H9 (cell line): ENCODE measurements at regions not wholly inside any gene's neighbourhood (a gene's known extent, or its start where the extent isn't known, plus 50 kb on each side); places are given as distances from the start of the nearest gene placed in this dataset.

Experiments
- DNase-seq: peaks from one replicate; pipeline ENCODE4 v3.0.0-alpha.2; 2017
- H2AFZ ChIP-seq: one replicate; pipeline ENCODE4 v1.6.1; 2013; ENCODE audit warnings: mild to moderate bottlenecking, low read length, control low read depth, moderate library complexity
- H2AK5ac ChIP-seq: 2 replicates; pipeline ENCODE4 v1.6.1; 2013; ENCODE audit warnings: low read length, control low read depth, mixed read lengths; ENCODE audit not compliant: insufficient read length
- H2BK120ac ChIP-seq: one replicate; pipeline ENCODE4 v1.6.1; 2013; ENCODE audit warnings: low read depth, mild to moderate bottlenecking, low read length, control low read depth, inconsistent platforms; ENCODE audit not compliant: poor library complexity, severe bottlenecking
- H2BK12ac ChIP-seq: 2 replicates; pipeline ENCODE4 v1.6.1; 2013; ENCODE audit warnings: low read length, control low read depth, mixed read lengths, low read depth; ENCODE audit not compliant: insufficient read length
- H2BK15ac ChIP-seq: 2 replicates; pipeline ENCODE4 v1.6.1; 2013; ENCODE audit warnings: low read depth, low read length, control low read depth
- H2BK20ac ChIP-seq: one replicate; pipeline ENCODE4 v1.6.1; 2013; ENCODE audit warnings: low read depth, mild to moderate bottlenecking, low read length, control low read depth, inconsistent platforms; ENCODE audit not compliant: poor library complexity, severe bottlenecking
- H2BK5ac ChIP-seq: 2 replicates; pipeline ENCODE4 v1.6.1; 2013; ENCODE audit warnings: low read length, control low read depth, mixed read lengths; ENCODE audit not compliant: insufficient read length
- H3K14ac ChIP-seq: 2 replicates; pipeline ENCODE4 v1.6.1; 2013; ENCODE audit warnings: low read length, control low read depth; ENCODE audit not compliant: insufficient read depth
- H3K18ac ChIP-seq: 2 replicates; pipeline ENCODE4 v1.6.1; 2013; ENCODE audit warnings: low read depth, mild to moderate bottlenecking, mixed read lengths, low read length, control low read depth; ENCODE audit not compliant: insufficient read length
- H3K23ac ChIP-seq: 2 replicates; pipeline ENCODE4 v1.6.1; 2013; ENCODE audit warnings: low read length, control low read depth, mixed read lengths, low read depth; ENCODE audit not compliant: insufficient read length
- H3K23me2 ChIP-seq: 2 replicates; pipeline ENCODE4 v1.6.1; 2013; ENCODE audit warnings: low read depth, mild to moderate bottlenecking, mixed read lengths, low read length, control low read depth; ENCODE audit not compliant: insufficient read length, poor library complexity, severe bottlenecking
- H3K27ac ChIP-seq: 2 replicates; pipeline ENCODE4 v1.5.1; 2013; ENCODE audit warnings: low read length, control low read depth, mixed read lengths, low read depth; ENCODE audit not compliant: insufficient read length
- H3K27me3 ChIP-seq: 2 replicates; pipeline ENCODE4 v1.6.1; 2013; ENCODE audit warnings: low read length, control low read depth, inconsistent platforms; ENCODE audit not compliant: insufficient read depth
- H3K4ac ChIP-seq: 2 replicates; pipeline ENCODE4 v1.6.1; 2013; ENCODE audit warnings: low read depth, mild to moderate bottlenecking, control low read depth, inconsistent platforms, low read length, moderate library complexity
- H3K4me1 ChIP-seq: 2 replicates; pipeline ENCODE4 v1.6.1; 2013; ENCODE audit warnings: low read length, control low read depth, inconsistent platforms; ENCODE audit not compliant: insufficient read depth
- H3K4me2 ChIP-seq: 2 replicates; pipeline ENCODE4 v1.6.1; 2013; ENCODE audit warnings: low read length, control low read depth, mixed read lengths; ENCODE audit not compliant: insufficient read length, insufficient read depth
- H3K56ac ChIP-seq: 2 replicates; pipeline ENCODE4 v1.6.1; 2013; ENCODE audit warnings: low read depth, mild to moderate bottlenecking, mixed read lengths, low read length, control low read depth; ENCODE audit not compliant: insufficient read length
- H3K79me1 ChIP-seq: 2 replicates; pipeline ENCODE4 v1.6.1; 2013; ENCODE audit warnings: low read depth, mild to moderate bottlenecking, moderate library complexity, low read length, control low read depth, inconsistent platforms; ENCODE audit not compliant: insufficient read depth, poor library complexity, severe bottlenecking
- H3K79me2 ChIP-seq: 2 replicates; pipeline ENCODE4 v1.6.1; 2013; ENCODE audit warnings: low read length, control low read depth, inconsistent platforms; ENCODE audit not compliant: insufficient read depth
- H3K9ac ChIP-seq: 2 replicates; pipeline ENCODE4 v1.6.1; 2013; ENCODE audit warnings: low read length, control low read depth, mixed read lengths; ENCODE audit not compliant: insufficient read length; ENCODE audit errors: extremely low read depth
- H3K9me3 ChIP-seq: one replicate; pipeline ENCODE4 v1.6.1; 2013; ENCODE audit warnings: low read depth, low read length, inconsistent platforms; ENCODE audit not compliant: control insufficient read depth
- H3T11ph ChIP-seq: one replicate; pipeline ENCODE4 v1.6.1; 2013; ENCODE audit warnings: mild to moderate bottlenecking, low read length, control low read depth, inconsistent platforms
- H4K20me1 ChIP-seq: one replicate; pipeline ENCODE4 v1.6.1; 2013; ENCODE audit not compliant: control insufficient read depth, insufficient read length, insufficient read depth
- H4K5ac ChIP-seq: 2 replicates; pipeline ENCODE4 v1.6.1; 2013; ENCODE audit warnings: low read depth, mild to moderate bottlenecking, mixed read lengths, low read length, control low read depth; ENCODE audit not compliant: insufficient read length
- H4K8ac ChIP-seq: replicated peaks from 2 replicates; pipeline ENCODE4 v1.6.1; 2013; ENCODE audit warnings: low read length, control low read depth, mixed read lengths, low read depth; ENCODE audit not compliant: insufficient read length
- H4K91ac ChIP-seq: 2 replicates; pipeline ENCODE4 v1.6.1; 2013; ENCODE audit warnings: low read depth, mild to moderate bottlenecking, moderate library complexity, mixed read lengths, low read length, control low read depth; ENCODE audit not compliant: insufficient read length
- H3K27ac Mint-ChIP-seq, 3 experiments: 2 replicates in 2 of 3; 3 replicates in 1 of 3; pipeline ENCODE4 v1.8.0; 2020 to 2021; ENCODE audit warnings: mixed read lengths in 3 of 3, mild to moderate bottlenecking in 1 of 3, moderate library complexity in 1 of 3
- H3K27me3 Mint-ChIP-seq: 2 replicates; pipeline ENCODE4 v1.8.0; 2021; ENCODE audit warnings: low read depth, mild to moderate bottlenecking, moderate library complexity, mixed read lengths
- H3K36me3 Mint-ChIP-seq, 3 experiments: 2 replicates in 2 of 3; 3 replicates in 1 of 3; pipeline ENCODE4 v1.8.0; 2020 to 2021; ENCODE audit warnings: low read depth in 3 of 3, mixed read lengths in 3 of 3; ENCODE audit not compliant: insufficient read depth in 1 of 3
- H3K4me1 Mint-ChIP-seq, 2 experiments: 2 replicates each; pipeline ENCODE4 v1.8.0; 2020; ENCODE audit warnings: mixed read lengths in 2 of 2
- H3K4me3 Mint-ChIP-seq, 2 experiments: 2 replicates in 1 of 2; 3 replicates in 1 of 2; pipeline ENCODE4 v1.8.0; 2020 to 2021; ENCODE audit warnings: mild to moderate bottlenecking in 2 of 2, mixed read lengths in 2 of 2, moderate library complexity in 1 of 2
- H3K9me3 Mint-ChIP-seq, 2 experiments: 2 replicates in 1 of 2; 3 replicates in 1 of 2; pipeline ENCODE4 v1.8.0; 2020; ENCODE audit warnings: mild to moderate bottlenecking in 2 of 2, mixed read lengths in 2 of 2, moderate library complexity in 1 of 2
- WGBS: extraction: QIAGEN DNeasy Blood & Tissue Kit; methylation state at CpG from one replicate; pipeline ENCODE4 v1.1.7; 2013; ENCODE audit warnings: missing lambda C conversion rate, low lambda C conversion rate, mixed read lengths; ENCODE audit not compliant: insufficient read length; ENCODE audit errors: extremely low coverage; 5-methylcytosine and 5-hydroxymethylcytosine counted together
- TF ChIP-seq, protein P1 (sequence below): fragments of 200-600 bp; sonication (generic); conservative IDR thresholded peaks from 3 replicates; pipeline ENCODE4 v1.8.0; 2021; ENCODE audit warnings: antibody characterized with exemption, mild to moderate bottlenecking

DNA sequence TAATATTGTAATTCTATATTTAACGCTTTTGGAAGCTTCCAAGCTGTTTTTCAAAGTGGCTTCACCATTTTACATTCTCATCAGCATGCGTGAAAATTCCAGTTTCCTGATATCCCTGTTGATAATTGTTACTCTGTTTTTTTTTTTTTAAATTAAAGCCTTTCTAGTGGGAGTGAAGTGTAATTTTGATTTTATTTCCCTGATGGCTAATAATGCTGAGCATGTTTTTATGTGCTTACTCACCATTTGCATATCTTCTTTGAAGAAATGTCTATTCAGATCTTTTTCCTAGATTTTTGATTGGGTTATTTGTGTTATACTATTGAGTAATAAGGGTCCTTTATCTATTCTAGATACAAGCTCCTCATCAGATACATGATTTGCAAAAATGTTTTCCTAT, 382.8 kb upstream of the HS6ST1 start:
- Histone ChIP-seq H3K9ac (no peak overlapping the region), H3K4ac (no peak overlapping the region), H4K8ac (no peak overlapping the region), H3K23ac (no peak overlapping the region), H3K18ac (no peak overlapping the region), H4K20me1 (no peaks in the 10 kb centered on the region), H3K9me3 (peaks cover 6% of the 10 kb centered on the region), H2AK5ac (no peak overlapping the region), H3K14ac (no peak overlapping the region), H3K79me2 (no peaks in the 10 kb centered on the region), H2BK5ac (no peak overlapping the region), H4K5ac (no peak overlapping the region), H3K4me1 (no peaks in the 10 kb centered on the region), H3K56ac (no peak overlapping the region), H3K27me3 (no peaks in the 10 kb centered on the region), H2BK15ac (no peak overlapping the region), H2AFZ (no peak overlapping the region), H2BK12ac (no peak overlapping the region), H2BK20ac (no peak overlapping the region), H3K27ac (no peak overlapping the region), H2BK120ac (no peak overlapping the region), H3K4me2 (no peak overlapping the region), H3K23me2 (no peaks in the 10 kb centered on the region), H3K79me1 (no peaks in the 10 kb centered on the region), H4K91ac (no peak overlapping the region), H3T11ph (no peak overlapping the region)
- peaks cover 11 to 20% (median 18%) of the 10 kb centered on the region in 3 experiments for H3K36me3 Mint-ChIP-seq
- peaks cover 2% of the 10 kb centered on the region; the same call in 1 of the 2 replicates for H3K27me3 Mint-ChIP-seq
- no peaks in the 10 kb centered on the region for H3K4me1 Mint-ChIP-seq
- no CpG with 5 or more reads among the region's 2 CpGs for WGBS
- TF ChIP-seq, protein P1, sequence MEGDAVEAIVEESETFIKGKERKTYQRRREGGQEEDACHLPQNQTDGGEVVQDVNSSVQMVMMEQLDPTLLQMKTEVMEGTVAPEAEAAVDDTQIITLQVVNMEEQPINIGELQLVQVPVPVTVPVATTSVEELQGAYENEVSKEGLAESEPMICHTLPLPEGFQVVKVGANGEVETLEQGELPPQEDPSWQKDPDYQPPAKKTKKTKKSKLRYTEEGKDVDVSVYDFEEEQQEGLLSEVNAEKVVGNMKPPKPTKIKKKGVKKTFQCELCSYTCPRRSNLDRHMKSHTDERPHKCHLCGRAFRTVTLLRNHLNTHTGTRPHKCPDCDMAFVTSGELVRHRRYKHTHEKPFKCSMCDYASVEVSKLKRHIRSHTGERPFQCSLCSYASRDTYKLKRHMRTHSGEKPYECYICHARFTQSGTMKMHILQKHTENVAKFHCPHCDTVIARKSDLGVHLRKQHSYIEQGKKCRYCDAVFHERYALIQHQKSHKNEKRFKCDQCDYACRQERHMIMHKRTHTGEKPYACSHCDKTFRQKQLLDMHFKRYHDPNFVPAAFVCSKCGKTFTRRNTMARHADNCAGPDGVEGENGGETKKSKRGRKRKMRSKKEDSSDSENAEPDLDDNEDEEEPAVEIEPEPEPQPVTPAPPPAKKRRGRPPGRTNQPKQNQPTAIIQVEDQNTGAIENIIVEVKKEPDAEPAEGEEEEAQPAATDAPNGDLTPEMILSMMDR: no peak
- no peak overlapping the region for H3K4me3 Mint-ChIP-seq
- no peak overlapping the region for H3K27ac Mint-ChIP-seq
- no peak for DNase-seq
- peaks cover 18 to 25% of the 10 kb centered on the region in 2 experiments for H3K9me3 Mint-ChIP-seq
